ENCODE measurements at regions not wholly inside any gene's neighbourhood (a gene's known extent, or its start where the extent isn't known, plus 50 kb on each side); places are given as distances from the start of the nearest gene placed in this dataset.

DNA sequence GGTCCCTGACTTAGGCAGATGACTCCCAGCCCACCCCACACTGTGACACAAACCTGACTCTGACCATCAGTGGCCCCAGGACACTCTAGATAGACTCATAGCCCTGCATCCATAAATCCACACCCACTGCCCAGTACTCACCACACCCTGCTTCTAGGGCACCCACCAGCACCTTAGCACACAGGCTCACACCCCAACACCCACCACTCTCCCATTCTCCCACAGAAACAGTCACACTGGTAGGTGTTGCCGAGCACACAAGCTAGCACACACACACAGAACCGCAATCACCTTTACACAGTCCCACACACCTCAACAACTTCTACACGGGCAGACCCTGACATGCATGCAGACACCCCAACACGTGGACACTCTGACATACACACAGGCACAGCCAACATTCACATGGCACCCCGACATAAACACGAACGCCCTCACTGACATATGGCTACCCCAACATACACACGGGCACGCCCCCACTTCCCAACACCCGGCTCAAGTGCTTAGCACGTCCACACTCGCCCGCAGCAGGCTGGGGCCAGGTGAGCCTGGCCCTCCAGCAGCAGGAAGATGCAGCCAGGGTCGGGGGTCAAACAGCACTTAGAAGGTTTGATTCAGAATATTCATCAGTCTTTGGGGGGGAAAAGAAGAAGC lies 105.5 kb upstream of the TARDBP start:
- Histone ChIP-seq H3K9me3 (ENCODE audit: low read depth) (no peaks in the 10 kb centered on the region), H2AFZ (no peak overlapping the region), H3K27me3 (no peaks in the 10 kb centered on the region), H4K20me1 (ENCODE audit: insufficient read depth, poor library complexity, severe bottlenecking) (no peaks in the 10 kb centered on the region), H3K4me1 (ENCODE audit: insufficient read depth) (peaks cover 1% of the 10 kb centered on the region), H3K4me2 (no peak overlapping the region), H3K27ac (no peak overlapping the region), H3K9me2 (replicated peaks; ENCODE audit: insufficient read depth) (no peaks in the 10 kb centered on the region), H3K4me3 (no peak overlapping the region), H3K36me3 (replicated peaks; ENCODE audit: insufficient read depth, low read depth) (no peaks in the 10 kb centered on the region), H3K79me2 (no peaks in the 10 kb centered on the region)
- WGBS (ENCODE audit: low lambda C conversion rate, missing lambda C conversion rate), result 80% methylated on average over 14 of the region's 14 CpGs
- DNase-seq (ENCODE audit: low spot score), result no peak
- TF ChIP-seq, protein P1, sequence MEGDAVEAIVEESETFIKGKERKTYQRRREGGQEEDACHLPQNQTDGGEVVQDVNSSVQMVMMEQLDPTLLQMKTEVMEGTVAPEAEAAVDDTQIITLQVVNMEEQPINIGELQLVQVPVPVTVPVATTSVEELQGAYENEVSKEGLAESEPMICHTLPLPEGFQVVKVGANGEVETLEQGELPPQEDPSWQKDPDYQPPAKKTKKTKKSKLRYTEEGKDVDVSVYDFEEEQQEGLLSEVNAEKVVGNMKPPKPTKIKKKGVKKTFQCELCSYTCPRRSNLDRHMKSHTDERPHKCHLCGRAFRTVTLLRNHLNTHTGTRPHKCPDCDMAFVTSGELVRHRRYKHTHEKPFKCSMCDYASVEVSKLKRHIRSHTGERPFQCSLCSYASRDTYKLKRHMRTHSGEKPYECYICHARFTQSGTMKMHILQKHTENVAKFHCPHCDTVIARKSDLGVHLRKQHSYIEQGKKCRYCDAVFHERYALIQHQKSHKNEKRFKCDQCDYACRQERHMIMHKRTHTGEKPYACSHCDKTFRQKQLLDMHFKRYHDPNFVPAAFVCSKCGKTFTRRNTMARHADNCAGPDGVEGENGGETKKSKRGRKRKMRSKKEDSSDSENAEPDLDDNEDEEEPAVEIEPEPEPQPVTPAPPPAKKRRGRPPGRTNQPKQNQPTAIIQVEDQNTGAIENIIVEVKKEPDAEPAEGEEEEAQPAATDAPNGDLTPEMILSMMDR (IDR thresholded peaks at IDR 0.05; ENCODE audit: poor library complexity), result no peak
- no peak for TF ChIP-seq EZH2 (IDR thresholded peaks at IDR 0.05; ENCODE audit: borderline replicate concordance)
- no peak for TF ChIP-seq EZH2phosphoT487 (IDR thresholded peaks at IDR 0.05; ENCODE audit: low read depth, severe bottlenecking, unreplicated experiment)

DNA sequence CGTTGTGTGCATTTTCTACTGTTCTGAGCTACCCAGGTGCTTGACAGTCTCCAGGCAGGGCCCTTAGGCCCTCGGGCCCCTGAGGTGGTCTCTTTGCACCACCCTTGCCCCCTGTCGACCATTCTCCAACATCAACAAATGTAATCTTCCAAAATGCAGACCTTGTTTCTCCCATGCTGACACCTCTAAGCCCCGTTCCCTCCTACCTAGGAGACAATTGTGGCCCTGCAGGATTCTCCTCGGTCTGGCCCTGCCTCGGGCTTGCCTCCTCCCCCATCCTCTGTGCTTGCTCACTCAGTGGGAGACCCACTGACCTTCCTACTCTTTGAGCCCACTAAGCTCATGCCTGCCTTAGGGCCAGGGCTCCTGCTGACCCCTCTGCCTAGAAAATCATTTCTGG lies 104.2 kb upstream of the TARDBP start:
- Histone ChIP-seq H3K27me3 (no peaks in the 10 kb centered on the region), H4K20me1 (ENCODE audit: insufficient read depth, poor library complexity, severe bottlenecking) (no peaks in the 10 kb centered on the region), H3K4me1 (ENCODE audit: insufficient read depth) (no peaks in the 10 kb centered on the region), H3K36me3 (replicated peaks; ENCODE audit: insufficient read depth, low read depth) (no peaks in the 10 kb centered on the region), H2AFZ (no peak overlapping the region), H3K79me2 (no peaks in the 10 kb centered on the region), H3K9me3 (ENCODE audit: low read depth) (no peaks in the 10 kb centered on the region), H3K27ac (no peak overlapping the region), H3K4me3 (no peak overlapping the region), H3K4me2 (no peak overlapping the region), H3K9me2 (replicated peaks; ENCODE audit: insufficient read depth) (no peaks in the 10 kb centered on the region)
- no peak for TF ChIP-seq EZH2phosphoT487 (IDR thresholded peaks at IDR 0.05; ENCODE audit: low read depth, severe bottlenecking, unreplicated experiment)
- DNase-seq (ENCODE audit: low spot score), result no peak
- 49% methylated on average over 6 of the region's 6 CpGs for WGBS (ENCODE audit: low lambda C conversion rate, missing lambda C conversion rate)

DNA sequence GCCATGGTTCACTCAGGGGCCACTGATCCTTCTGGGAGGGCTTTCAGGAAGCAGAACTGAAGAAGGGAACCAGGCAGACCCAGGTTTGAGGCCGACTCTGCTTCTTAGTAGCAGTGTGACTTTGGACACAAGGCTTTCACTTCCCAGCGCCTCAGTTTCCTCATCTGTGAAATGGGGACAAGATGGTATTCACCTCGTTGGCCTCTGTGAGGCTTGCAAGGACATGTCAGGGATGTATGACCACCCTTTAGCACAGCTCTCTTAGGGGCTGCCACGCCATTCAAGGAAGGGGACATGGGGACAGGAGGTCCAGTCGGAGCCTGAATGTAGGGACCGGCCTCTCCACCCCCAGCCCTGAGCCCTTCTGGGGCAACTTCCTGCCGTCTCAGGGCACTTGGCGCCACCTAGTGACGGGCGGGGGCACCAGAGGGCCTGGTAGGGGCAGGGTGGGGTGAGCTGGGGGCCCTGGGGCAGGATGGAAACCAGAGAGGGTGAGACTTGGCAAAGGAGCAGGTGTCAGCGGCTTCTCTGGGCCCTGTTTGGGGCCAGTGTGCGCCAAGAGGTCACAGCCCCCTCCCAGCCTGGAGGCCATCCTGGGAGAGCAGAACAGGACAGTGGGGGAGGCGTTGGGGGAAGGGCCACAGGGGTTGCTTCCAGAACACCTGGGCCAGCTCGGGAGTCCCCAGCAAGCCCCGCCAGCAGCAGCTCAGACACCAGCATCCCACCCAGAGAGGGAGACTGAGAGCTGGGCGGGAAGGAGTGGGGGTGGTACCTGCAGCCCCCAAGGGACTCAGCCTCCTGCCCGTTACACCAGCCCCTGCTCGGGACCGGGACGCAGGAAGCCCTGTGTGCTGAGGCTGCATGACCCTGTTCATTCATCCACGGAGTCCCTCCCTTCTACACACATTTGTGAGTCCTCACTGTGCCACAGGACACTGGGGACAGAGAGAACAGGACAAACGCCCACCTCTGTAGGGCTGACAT lies 102.5 kb upstream of the TARDBP start:
- Histone ChIP-seq H3K27ac (no peak overlapping the region), H3K4me2 (no peak overlapping the region), H4K20me1 (ENCODE audit: insufficient read depth, poor library complexity, severe bottlenecking) (no peaks in the 10 kb centered on the region), H3K36me3 (replicated peaks; ENCODE audit: insufficient read depth, low read depth) (no peaks in the 10 kb centered on the region), H3K27me3 (no peaks in the 10 kb centered on the region), H3K79me2 (no peaks in the 10 kb centered on the region), H3K4me1 (ENCODE audit: insufficient read depth) (no peaks in the 10 kb centered on the region), H2AFZ (no peak overlapping the region), H3K9me3 (ENCODE audit: low read depth) (no peaks in the 10 kb centered on the region), H3K9me2 (replicated peaks; ENCODE audit: insufficient read depth) (no peaks in the 10 kb centered on the region), H3K4me3 (no peak overlapping the region)
- peak; percentile 61 for DNase-seq (ENCODE audit: low spot score)
- TF ChIP-seq EZH2 (IDR thresholded peaks at IDR 0.05; ENCODE audit: borderline replicate concordance), result no peak
- TF ChIP-seq, protein P1 (IDR thresholded peaks at IDR 0.05; ENCODE audit: poor library complexity), result peak; percentile 60
- 63% methylated on average over 22 of the region's 22 CpGs for WGBS (ENCODE audit: low lambda C conversion rate, missing lambda C conversion rate)
